SHP77 treated with DMSO at 0.1 percent for 48 hours (cell line): ENCODE measurements at regions not wholly inside any gene's neighbourhood (a gene's known extent, or its start where the extent isn't known, plus 50 kb on each side); places are given as distances from the start of the nearest gene placed in this dataset.

Experiments used
- DNase-seq: peaks from one replicate; lab custom pipeline; 2025; lab: John Stamatoyannopoulos, UW

DNA sequence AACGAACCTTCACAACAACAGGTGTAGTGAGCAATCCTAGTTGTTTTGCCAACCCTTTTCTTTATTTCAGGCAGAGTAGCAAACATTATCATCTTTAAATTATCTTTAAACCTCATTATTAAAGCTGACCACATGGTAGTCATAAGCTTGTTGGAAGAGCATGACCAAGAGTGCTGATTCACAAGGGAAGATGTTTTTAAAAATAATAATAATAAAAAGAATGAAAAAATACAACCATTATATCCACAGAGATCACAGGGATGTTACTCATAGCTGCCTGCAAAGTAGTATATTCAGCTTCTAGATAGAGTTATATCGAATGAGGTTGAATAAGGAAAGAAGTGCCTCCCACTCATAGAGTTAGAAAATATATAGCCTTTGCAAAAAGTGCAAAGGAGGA is 101.0 kb upstream of the FLRT2 start:
- DNase-seq, result no peak

DNA sequence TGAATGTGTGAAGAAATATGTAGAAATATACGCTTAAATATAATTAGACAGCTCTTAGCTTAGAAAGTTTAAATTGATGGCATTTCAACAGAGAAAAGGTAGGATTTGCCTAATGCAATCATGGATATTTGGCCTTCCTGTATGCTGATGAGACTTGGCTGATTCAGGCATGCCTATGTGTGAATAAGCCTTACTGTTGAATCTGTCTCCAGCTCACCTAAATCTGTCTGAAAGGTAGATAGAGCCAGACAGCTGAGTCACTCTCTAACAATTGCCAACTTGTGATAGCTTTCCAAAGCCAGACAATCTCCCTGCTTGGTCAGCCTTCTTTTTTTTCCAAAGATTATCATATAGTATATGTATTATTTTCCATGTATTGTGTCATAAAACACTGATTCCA is 92.8 kb upstream of the FLRT2 start:
- DNase-seq, result no peak

DNA sequence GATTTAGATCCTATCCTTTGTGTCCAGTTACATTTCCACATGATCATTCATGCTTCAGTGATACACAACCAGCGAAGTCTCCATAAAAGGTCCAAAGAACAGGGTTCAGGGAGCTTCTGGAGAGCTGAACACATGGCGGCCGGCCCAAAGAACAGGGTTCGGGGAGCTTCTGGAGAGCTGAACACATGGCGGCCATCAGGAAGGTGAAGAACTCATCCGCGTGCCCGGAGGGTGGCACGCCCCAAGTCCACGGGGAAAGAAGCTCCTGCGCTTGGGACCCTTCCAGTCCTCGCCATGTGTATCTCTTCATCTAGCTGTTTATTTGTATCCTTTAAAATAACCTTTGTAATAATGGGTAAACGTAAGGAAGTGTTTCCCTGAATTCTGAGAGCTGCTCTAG is 91.9 kb upstream of the FLRT2 start:
- no peak for DNase-seq

DNA sequence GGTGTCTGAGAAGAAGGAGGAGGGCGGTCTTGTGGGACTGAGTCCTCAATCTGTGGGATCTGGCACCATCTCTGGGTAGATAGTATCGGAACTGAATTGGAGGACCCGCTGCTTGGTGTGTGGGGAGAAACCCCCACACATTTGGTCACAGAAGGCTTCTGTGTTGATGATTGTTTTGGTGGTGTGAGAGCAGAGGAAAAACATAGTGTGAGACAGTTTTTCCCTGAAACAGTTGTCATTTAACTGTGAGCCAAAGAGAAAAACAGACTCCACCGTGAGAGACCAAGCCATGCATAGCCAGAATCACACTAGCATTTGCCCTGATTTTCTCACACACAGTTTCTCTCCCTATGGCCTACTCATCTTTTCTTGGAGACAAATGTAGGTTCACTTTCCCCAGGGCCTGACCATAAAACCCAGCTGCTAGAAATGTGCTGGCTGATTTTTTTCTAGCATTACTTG is 91.4 kb upstream of the FLRT2 start:
- DNase-seq, result no peak

DNA sequence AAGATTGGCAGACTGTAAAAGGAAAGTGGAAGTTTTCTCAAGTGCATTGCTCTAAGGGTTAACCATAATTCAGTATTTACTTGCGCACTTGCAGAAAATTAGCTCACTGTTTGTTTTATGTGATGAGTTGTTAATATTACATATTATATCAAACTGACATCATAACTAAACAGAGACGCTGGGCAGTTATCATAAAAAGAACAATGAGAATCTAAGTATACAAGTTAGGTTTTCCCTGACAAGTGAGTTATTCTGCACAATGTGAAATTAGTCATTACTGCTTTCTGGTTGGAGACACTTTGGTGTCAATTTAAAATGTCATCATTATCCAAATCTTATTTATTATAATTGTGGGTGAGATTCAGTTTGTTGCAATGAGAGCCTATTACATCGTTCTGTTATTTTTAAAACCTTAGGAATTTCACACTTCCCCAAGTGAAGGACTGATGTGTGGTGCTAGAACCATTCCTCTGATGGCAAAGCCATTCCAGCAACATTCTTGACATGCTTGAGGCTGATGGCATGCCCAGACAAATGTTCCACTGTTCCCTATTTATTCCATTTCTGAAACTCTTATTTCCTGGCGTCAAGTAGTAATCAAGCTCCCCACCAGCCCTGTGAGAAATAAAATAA is 90.1 kb upstream of the FLRT2 start:
- DNase-seq, result no peak

DNA sequence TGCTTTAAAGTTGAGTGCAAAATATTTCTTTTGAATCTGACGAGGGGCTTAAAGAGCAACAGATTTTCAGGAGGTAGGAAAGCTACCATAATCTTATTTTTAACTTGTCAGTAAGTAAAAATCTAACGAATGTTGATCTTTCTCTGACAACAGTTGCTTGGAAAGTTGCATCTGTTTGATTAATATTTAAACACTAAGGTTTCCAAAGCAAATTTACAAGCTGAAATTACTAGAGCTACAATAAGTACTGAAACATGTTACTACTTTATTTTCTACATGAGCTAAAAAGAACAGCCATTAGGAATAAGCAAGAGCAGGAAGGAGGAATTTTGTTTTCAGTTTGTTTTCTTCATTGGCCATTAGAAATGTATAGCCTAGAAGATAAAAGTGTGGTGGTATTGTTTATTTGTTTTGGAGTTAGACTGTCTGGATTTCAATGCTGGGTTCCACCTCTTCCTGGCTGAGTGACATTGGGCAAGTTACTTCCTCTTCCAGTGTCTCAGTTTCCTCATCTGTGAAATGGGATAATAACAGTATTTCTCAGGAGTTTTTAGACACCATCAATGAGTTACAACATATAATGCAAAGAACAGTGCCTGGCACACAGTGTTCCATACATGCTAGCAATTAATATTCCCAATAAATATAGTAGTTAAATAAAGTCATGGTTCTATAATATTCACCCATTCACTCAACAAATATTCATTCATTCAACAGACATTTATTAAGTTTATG is 87.9 kb upstream of the FLRT2 start:
- DNase-seq, result no peak

DNA sequence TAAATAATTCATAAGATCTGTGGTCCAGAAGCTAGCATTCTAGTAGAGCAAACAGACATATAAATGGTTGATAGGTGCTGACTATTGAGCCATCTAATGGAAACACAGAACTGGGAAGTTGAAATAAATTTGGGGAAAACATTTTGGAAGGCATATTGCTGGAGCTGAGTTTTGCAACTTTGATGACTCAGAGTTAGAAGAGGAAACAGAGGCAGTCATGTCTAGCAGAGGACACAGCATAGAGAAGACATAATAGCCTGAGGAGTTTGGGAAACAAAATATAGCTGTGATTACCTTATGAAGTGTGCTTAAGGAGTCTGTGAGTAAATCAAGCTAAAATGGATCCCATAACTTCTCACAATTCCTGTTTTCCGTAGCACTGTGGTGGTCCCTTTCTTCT is 86.9 kb upstream of the FLRT2 start:
- no peak for DNase-seq

DNA sequence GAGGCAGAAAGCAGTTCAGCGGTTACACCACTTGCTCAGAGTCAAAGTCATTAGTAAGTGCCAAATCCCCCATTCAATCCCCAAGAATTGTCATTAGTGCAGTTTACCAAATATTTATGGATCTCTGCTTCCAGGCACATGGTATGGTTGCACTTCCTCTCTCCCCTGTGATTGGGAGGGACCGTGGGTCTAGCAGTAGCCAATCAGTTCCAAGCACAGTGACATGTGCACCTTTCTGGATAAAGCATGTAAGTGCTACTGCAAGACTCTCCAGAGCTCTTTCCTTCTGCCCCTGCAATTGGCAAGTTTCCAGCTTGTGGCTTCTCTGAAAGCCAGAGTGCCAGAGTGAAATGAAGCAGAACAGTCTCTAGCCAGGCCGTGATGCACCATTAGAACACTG is 85.3 kb upstream of the FLRT2 start:
- no peak for DNase-seq

DNA sequence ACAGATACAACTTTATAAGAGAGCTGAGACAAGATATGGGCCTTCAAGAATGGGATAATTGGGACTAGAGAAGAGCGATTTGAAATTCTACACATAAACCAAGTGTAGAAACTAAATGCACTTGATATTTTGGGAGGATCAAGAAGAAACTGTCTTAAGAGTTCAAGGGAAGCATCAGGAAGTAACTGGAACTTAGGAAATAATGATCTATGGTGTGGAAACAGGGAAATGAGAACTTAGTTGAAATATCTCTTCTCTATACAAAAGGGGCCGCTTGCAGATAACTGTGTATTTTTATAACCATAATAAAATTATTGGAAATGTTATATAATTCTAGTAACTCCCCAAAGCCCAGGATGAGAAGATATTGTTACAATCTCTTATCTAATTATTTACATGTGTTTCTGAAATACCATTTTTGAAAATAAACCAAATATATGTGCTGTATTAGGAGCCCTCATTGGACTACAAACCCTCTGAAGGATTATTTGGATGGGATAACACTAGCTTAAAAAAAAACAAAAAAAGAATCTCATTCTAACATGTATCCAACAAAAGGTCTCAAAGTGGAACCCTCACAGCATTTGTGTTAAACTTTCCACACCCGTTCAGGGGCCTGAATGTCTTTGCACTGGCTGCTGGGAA is 84.7 kb upstream of the FLRT2 start:
- DNase-seq, result no peak

DNA sequence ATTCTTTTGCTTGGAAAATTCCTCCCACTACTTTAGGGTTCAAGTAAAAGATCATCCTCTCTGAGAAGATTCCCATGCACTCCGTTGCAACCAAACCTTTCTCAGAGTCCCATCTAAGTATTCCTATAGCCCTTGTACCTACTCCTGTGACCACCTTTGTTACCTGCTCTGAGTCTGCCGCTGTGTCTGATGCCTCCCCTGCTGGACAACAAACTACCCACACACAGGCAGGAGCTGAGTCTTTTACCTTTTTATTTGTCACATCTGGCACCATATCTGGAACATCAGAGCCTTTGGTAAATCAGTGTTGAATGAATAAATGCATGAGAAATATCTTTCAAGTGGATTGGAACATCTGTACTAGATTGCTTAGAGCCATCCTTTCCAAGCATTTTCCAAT is 82.1 kb upstream of the FLRT2 start:
- no peak for DNase-seq

DNA sequence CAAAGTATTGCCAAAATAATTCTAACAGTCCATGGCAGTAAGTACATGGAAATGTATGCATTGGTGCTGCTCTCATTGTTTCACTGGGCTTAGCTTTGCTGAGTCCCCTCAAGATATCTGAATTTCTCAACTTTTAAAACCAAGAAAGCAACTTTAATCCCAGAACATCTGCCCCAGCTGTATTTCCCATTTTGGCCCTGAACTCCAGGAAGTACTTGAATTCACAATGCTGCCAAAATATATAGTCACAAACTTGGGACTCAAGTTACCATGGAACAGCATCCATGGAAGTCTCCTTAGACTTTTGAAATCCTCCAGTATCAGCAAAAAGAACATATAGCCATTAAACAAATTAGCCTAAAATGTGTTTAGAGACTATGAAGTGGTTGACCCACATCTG is 78.5 kb upstream of the FLRT2 start:
- DNase-seq, result no peak

DNA sequence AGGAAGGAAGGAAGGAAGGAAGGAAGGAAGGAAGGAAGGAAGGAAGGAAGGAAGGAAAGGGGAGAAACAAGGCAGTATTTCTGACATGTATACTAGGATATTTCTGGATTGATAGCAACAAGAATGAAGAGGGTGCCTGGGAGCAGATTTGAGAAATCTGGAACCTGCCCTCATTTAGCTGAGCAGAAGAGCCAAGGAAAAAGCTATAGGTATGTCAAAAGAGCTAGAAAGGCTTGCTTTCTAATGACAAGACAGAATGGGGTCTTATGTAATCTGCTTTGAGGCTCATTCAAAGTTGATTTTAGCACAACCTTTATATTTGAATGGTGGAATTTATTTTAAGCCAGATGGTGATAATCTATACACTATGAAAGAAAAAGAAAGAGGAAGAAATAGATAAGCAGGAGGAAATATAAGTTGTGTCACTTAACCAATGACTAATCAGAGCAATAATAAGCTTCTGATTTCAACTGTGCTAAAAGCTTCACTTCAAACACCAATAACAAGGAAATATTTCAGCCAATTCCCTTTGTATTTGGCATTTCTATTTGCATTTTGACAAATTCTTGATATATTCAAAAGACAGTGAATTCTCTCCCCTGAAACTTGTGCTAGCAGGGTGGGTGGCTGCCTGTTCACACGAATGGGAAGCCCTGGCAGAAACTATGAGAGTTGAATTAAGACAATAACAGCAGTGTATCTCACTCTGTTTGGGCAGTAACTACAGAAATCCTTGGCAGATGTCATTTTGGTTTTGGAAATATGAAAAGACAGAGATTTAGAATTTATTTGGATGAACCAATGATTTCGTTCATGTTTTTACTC is 76.3 kb upstream of the FLRT2 start:
- no peak for DNase-seq

DNA sequence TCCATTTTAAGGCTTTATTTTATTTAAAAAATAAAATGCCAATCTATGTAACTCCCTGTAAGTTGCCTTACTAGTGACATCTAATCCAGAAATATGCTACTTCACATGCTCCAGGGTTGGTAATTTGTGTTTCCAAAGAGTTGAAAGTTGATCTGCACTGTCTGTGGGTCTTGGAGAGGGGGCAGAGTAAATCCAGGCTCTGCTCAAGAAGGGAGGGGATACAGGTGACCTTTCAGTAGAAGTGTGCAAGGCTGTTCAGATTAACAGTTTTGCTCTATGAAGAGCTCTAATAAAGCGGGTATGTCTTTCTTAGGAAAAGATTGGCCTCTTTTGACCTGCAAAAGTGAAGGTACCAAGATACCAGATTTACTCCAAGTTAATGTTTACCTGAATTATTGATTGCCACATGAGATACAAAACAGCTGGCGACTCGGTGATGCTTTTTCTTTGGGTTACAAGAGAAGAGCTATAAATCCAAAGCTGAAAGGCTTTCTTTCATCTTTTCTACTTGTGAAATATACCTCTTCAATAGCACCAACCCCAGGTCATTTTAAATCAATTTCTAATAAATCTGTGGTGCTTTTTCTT is 75.6 kb upstream of the FLRT2 start:
- DNase-seq, result no peak

DNA sequence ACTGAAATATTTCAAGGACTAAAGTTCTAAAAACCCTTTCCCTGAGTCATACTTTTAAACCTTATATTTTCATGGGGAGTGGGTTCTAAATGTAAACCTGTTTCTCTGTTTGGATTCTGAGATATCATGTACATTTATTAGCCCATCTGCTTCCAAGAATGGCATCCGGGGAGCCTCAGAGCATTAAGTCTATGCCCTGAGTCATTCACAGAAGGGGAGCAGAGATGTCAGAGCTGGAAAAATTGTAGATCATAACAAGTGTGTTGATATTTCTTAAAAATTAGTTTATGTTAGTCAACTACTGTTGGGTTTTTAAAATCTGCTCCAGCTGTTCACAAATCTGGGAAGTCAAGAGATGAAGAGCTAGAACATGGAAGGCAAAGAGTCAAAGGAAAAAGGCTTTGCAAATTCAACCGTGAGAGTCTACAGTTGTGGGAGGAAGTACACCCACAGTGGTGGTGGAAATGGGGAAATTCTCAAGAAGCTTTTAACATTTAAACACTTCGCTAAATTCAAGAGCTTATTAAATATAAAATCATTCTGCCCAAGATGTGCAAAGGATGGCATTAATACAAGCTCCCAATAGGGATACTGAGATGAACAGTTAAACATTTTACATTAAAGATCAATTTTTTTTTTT is 70.5 kb upstream of the FLRT2 start:
- no peak for DNase-seq

DNA sequence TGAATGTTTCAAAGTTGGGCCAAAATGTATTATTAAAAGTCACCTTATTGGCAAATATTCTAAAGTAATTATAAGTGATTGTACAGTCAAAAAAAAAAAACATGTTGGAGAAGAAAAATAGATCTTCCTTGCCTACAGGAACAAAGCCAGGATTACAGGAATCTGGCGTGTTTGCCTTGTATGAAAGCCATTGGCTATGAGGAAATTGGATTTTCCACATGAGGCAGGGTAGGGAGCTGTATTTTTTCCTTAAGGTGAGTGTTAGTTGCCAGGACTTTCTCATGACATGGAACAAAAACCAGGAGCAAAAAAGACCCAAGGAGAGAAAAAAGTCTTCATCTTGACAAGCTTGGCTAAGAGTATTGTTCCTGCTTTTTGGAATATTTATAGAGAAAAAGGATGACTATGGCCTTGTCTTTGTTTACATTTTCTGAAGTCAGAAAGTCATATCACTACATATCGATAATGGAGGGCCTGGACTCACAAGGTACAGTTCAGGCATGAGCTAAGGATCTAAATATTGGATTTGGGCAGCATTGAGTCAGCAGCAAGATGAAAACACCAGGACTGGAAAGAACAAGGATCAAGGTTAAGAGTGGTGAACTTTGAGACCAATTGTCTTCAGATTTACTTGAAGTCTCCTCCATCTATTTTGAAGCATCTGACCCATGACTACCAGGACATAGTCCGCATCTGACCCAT is 68.4 kb upstream of the FLRT2 start:
- DNase-seq, result no peak

DNA sequence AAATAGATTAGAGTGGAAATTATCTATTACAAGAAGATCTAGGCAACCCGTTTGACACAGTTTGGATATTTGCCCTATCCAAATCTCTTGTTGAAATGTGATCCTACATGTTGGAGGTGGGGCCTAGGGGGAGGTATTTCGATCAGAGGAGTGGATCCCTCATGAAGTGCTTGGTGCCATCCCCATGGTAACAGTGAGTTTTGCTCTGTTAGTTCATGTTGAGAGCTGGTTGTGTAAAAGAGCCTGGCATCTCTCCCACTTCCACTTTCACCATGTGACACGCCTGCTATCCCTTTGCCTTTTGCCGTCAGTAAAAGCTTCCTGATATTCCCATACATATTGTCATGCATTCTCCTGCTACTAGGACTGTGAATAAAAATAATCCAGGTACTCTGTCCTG is 66.4 kb upstream of the FLRT2 start:
- DNase-seq, result no peak

DNA sequence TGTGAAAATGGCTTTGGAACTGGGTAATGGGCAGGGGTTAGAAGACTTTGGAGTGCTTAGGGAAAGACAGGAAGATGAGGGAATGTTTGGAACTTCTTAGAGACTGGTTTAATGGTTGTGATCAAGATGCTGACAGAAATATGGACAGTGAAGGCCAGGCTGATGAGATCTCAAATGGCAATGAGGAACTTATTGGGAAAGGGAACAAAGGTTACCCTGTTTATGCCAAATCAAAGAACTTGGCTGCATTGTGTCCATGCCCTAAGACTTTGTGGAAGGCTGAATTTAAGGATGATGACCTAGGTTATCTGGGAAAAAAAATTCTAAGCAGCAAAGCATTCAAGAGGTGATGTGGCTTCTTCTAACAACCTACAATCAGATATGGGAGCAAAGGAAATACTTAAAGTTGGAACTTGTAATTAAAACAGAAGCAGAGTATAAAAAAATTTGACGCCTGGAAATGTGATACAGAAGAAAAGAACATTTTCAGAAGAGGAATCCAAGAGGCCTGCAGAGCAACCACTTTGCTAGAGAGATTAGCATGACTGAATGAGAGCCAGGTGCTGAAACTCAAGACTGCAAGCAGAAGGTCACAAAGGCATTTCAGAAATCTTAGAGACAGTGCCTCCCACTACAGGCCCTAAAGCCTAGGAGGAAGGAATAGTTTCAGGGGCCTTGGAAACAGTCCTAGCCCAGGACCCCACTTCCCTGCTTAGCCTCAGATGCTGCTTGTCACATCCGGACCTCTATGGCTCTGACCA is 65.6 kb upstream of the FLRT2 start:
- DNase-seq, result no peak

DNA sequence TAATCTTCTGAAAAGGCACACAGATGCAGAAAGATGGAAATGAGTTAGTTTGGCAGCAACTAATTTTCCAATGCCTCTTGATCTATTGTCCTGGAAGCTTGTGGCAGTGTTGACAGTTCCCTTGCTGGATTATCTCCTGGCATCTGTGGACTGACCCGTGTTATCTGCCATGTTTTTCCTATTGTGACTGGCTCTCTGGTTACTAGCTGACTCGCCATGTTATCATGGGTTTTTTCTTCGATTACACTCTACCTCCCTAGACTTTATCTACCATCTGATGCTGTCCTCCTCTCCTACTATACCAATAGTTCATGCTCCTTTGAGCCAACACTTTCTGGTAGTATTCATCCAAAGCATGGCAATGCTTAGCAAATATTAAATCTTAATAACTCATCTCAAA is 63.3 kb upstream of the FLRT2 start:
- DNase-seq, result no peak

DNA sequence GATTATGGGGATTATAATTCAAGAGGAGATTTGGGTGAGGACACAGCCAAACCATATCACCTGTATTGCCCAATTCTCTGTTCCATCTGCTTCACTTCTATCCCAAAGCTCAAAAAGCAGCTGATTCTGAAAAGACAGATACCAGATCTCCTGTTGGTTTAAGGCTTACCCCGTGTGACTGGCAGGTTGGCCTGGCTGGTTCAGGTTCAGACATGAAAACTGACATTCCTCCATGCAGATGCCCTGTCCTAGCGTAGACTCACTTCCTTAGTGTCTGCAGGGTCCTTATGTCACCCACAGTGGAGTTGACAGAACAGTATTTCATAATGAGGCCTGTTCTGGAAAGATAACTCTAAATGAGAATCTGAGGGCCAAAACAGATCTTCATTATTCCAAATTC is 61.1 kb upstream of the FLRT2 start:
- no peak for DNase-seq

DNA sequence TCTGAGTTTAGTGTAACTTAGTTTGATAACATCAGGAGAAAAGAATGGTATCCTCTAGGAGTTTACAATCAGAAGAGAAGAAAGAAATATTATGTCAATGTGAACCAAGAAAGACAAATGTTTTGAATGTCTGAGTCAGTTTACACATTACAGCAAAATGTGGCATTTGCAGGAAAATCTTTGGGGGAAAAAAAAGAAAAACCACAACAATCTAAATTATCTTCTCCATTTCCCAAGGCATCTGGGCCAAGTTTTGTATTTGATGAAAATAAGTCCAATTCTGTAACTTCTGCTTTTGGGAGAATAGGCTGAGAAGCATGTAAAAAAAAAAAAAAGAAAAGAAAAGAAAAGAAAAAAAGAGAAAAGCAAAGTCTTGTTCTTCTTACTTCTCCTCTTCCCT is 58.8 kb upstream of the FLRT2 start:
- DNase-seq, result no peak
